H1 (cell line): ENCODE measurements at regions not wholly inside any gene's neighbourhood (a gene's known extent, or its start where the extent isn't known, plus 50 kb on each side); places are given as distances from the start of the nearest gene placed in this dataset.

Source experiments
- CTCF ChIP-seq, 3 experiments: IDR thresholded peaks; 1 replicate in 2 of 3; 2 replicates in 1 of 3; pipeline versions ENCODE4 v1.5.1 to v1.6.1; 2011; ENCODE audit warnings: low read length in 3 of 3, mild to moderate bottlenecking in 3 of 3, inconsistent platforms in 2 of 3, low read depth in 1 of 3, moderate library complexity in 1 of 3; ENCODE audit not compliant: insufficient read depth in 1 of 3; ENCODE audit errors: control extremely low read depth in 1 of 3
- GABPA ChIP-seq: IDR thresholded peaks from 2 replicates; pipeline ENCODE4 v1.6.1; 2011; ENCODE audit warnings: mild to moderate bottlenecking, low read length, moderate library complexity, borderline replicate concordance; ENCODE audit not compliant: insufficient read depth
- JUN ChIP-seq: IDR thresholded peaks from 2 replicates; pipeline ENCODE4 v1.6.1; 2011; ENCODE audit warnings: low read depth, mild to moderate bottlenecking, improper control_type of control experiment, low read length
- POLR2A ChIP-seq, 2 experiments: IDR thresholded peaks; 1 replicate in 1 of 2; 2 replicates in 1 of 2; pipeline ENCODE4 v1.6.1; 2011; ENCODE audit warnings: low read depth in 2 of 2, low read length in 2 of 2, mild to moderate bottlenecking in 2 of 2; ENCODE audit errors: control extremely low read depth in 1 of 2
- RAD21 ChIP-seq, 2 experiments: IDR thresholded peaks in 1 of 2; conservative IDR thresholded peaks in 1 of 2; 2 replicates each; pipeline ENCODE4 v1.6.1; 2011; ENCODE audit warnings: low read depth in 2 of 2, low read length in 2 of 2, improper control_type of control experiment in 1 of 2, inconsistent platforms in 1 of 2, mild to moderate bottlenecking in 1 of 2, moderate library complexity in 1 of 2
- RNF2 ChIP-seq: fragments of 200-900, 300-1000 bp; sonication (generic); IDR thresholded peaks from 2 replicates; pipeline ENCODE4 v1.7.1; 2016; ENCODE audit warnings: borderline replicate concordance, low read depth, mild to moderate bottlenecking, antibody characterized with exemption, low read length; ENCODE audit not compliant: poor library complexity, severe bottlenecking; ENCODE audit errors: missing control alignments
- TAF1 ChIP-seq: IDR thresholded peaks from 2 replicates; pipeline ENCODE4 v1.6.1; 2011; ENCODE audit warnings: mild to moderate bottlenecking, low read depth, low read length
- TEAD4 ChIP-seq: IDR thresholded peaks from 2 replicates; pipeline ENCODE4 v1.6.1; 2012; ENCODE audit warnings: low read depth, low read length, inconsistent platforms, mixed read lengths

- TF ChIP-seq RAD21 (IDR thresholded peaks at IDR 0.05 in 1 of 2, conservative IDR thresholded peaks at IDR 0.05 in 1 of 2; ENCODE audit: low read depth in 2 of 2, low read length in 2 of 2) (no peak), CTCF (IDR thresholded peaks at IDR 0.05; ENCODE audit: control extremely low read depth in 1 of 3, insufficient read depth in 1 of 3, low read depth in 1 of 3, low read length in 3 of 3) (no peak), RNF2 (no peak), TEAD4 (no peak), TAF1 (no peak), POLR2A (IDR thresholded peaks at IDR 0.05; ENCODE audit: control extremely low read depth in 1 of 2, low read depth in 2 of 2, low read length in 2 of 2) (no peak), JUN (no peak), GABPA (no peak)
Measured at GRCh38 chr7:18081617-18082016, 54.0 kb upstream of the PRPS1L1 start.
